ENCODE measurements at regions not wholly inside any gene's neighbourhood (a gene's known extent, or its start where the extent isn't known, plus 50 kb on each side); places are given as distances from the start of the nearest gene placed in this dataset.
A peak's percentile ranks its signal among the peaks of the same experiment; 100 is the strongest.
"Not testable (repeated sequence)": the region's sequence is repeated elsewhere in the genome, so short reads cannot be mapped to it uniquely, and the experiment has no call there.

GRCh38 chr5:68862560-68862959 lies 231.3 kb upstream of the SLC30A5 start:
- DNase-seq (ENCODE audit: low read depth), result no peak

- not testable (repeated sequence) for DNase-seq (ENCODE audit: low read depth)
These were observed 228.6 kb upstream of the SLC30A5 start for GRCh38 chr5:68865192-68865591.

GRCh38 chr5:68872088-68872839 lies 221.6 kb upstream of the SLC30A5 start:
- DNase-seq (ENCODE audit: low read depth), result no peak

- no peak for DNase-seq (ENCODE audit: low read depth)
These were observed 220.6 kb upstream of the SLC30A5 start for GRCh38 chr5:68873198-68873597.

- DNase-seq (ENCODE audit: low read depth), result peak; percentile 6
These were observed 218.5 kb upstream of the SLC30A5 start for GRCh38 chr5:68875351-68875750.

- DNase-seq (ENCODE audit: low read depth), result no peak
These were observed 210.4 kb upstream of the SLC30A5 start for GRCh38 chr5:68883436-68883835.

GRCh38 chr5:68884144-68884754 lies 209.6 kb upstream of the SLC30A5 start:
- DNase-seq (ENCODE audit: low read depth), result no peak

GRCh38 chr5:68884883-68885282 lies 208.9 kb upstream of the SLC30A5 start:
- DNase-seq (ENCODE audit: low read depth), result no peak

- no peak for DNase-seq (ENCODE audit: low read depth)
These were observed 207.0 kb upstream of the SLC30A5 start for GRCh38 chr5:68886814-68887213.

- no peak for DNase-seq (ENCODE audit: low read depth)
These were observed 202.1 kb upstream of the SLC30A5 start for GRCh38 chr5:68891718-68892117.

- DNase-seq (ENCODE audit: low read depth), result no peak
These were observed 199.1 kb upstream of the SLC30A5 start for GRCh38 chr5:68894673-68895072.

- no peak for DNase-seq (ENCODE audit: low read depth)
These were observed 194.8 kb upstream of the SLC30A5 start for GRCh38 chr5:68898951-68899471.

- no peak for DNase-seq (ENCODE audit: low read depth)
These were observed 181.7 kb upstream of the SLC30A5 start for GRCh38 chr5:68911840-68912690.

- no peak for DNase-seq (ENCODE audit: low read depth)
These were observed 178.7 kb upstream of the SLC30A5 start for GRCh38 chr5:68915079-68915478.

GRCh38 chr5:68918306-68918705 lies 175.5 kb upstream of the SLC30A5 start:
- DNase-seq (ENCODE audit: low read depth), result no peak

- no peak for DNase-seq (ENCODE audit: low read depth)
These were observed 173.8 kb upstream of the SLC30A5 start for GRCh38 chr5:68919988-68920490.

GRCh38 chr5:68920888-68921287 lies 172.9 kb upstream of the SLC30A5 start:
- DNase-seq (ENCODE audit: low read depth), result no peak

GRCh38 chr5:68922172-68922987 lies 171.4 kb upstream of the SLC30A5 start:
- no peak for DNase-seq (ENCODE audit: low read depth)

GRCh38 chr5:68924481-68925145 lies 169.2 kb upstream of the SLC30A5 start:
- no peak for DNase-seq (ENCODE audit: low read depth)

GRCh38 chr5:68928617-68929302 lies 165.1 kb upstream of the SLC30A5 start:
- DNase-seq (ENCODE audit: low read depth), result no peak
